Left lung (tissue), 4 donors: ENCODE measurements at regions not wholly inside any gene's neighbourhood (a gene's known extent, or its start where the extent isn't known, plus 50 kb on each side); places are given as distances from the start of the nearest gene placed in this dataset.

Experiments used
- ATAC-seq: fragments of 200-7000 bp; cut with Tn5 transposase; one replicate; pipeline ENCODE4 v1.9.1; 2020; ENCODE audit warnings: moderate library complexity
- DNase-seq, 4 donors: peaks; one replicate each; pipeline ENCODE4 v3.0.0-alpha.2; 2013 to 2020
- H3K27ac ChIP-seq, 2 donors: fragments of 200-600 bp; sonication (generic) in 1 of 2; one replicate each; pipeline versions ENCODE4 v1.5.0 to v1.8.0; 2020 to 2021
- H3K27me3 ChIP-seq, 2 donors: fragments of 200-600 bp; sonication (generic) in 1 of 2; one replicate each; pipeline versions ENCODE4 v1.5.0 to v1.8.0; 2020 to 2021
- H3K36me3 ChIP-seq, 2 donors: fragments of 200-600 bp; sonication (generic) in 1 of 2; one replicate each; pipeline versions ENCODE4 v1.5.0 to v1.8.0; 2020 to 2021
- H3K4me1 ChIP-seq, 2 donors: fragments of 200-600 bp; one replicate each; pipeline ENCODE4 v1.8.0; 2021
- H3K4me3 ChIP-seq, 2 donors: fragments of 200-600 bp; sonication (generic) in 1 of 2; one replicate each; pipeline versions ENCODE4 v1.5.0 to v1.8.0; 2020 to 2021; ENCODE audit warnings: mild to moderate bottlenecking in 1 of 2
- H3K9me3 ChIP-seq, 2 donors: fragments of 200-600 bp; sonication (generic) in 1 of 2; one replicate each; pipeline versions ENCODE4 v1.5.0 to v1.8.0; 2020 to 2021
- CTCF ChIP-seq, 2 donors: fragments of 200-600 bp; sonication (generic) in 1 of 2; IDR thresholded peaks; one replicate each; pipeline versions ENCODE4 v1.5.0 to v1.8.0; 2021; ENCODE audit warnings: antibody characterized with exemption in 2 of 2
- intact Hi-C, 2 donors: fragments of 100-400 bp; cut with DNase I; formaldehyde crosslinking; loops; one replicate each; pipeline versions ENCODE4 v1.11.2 to v1.14.2; 2022
- donor health status: DM: no; HTN: yes; CAD: no.
- donor health status: DM: no; HTN: no; CAD: no.

- Histone ChIP-seq H3K36me3 (no peaks in the 10 kb centered on the region), H3K4me1 (no peaks in the 10 kb centered on the region), H3K9me3 (no peaks in the 10 kb centered on the region), H3K27me3 (no peaks in the 10 kb centered on the region), H3K27ac (no peak overlapping the region), H3K4me3 (no peak overlapping the region)
- DNase-seq (no peak), ATAC-seq (no peak)
- TF ChIP-seq CTCF (IDR thresholded peaks at IDR 0.05), result no peak
- intact Hi-C loops, result no loop called here
Observed at GRCh38 chrY:7871304-7871932, 959.9 kb upstream of the AMELY start.

GRCh38 chrY:7866976-7867375, 955.4 kb upstream of the AMELY start:
- Histone ChIP-seq H3K4me3 (no peak overlapping the region), H3K27ac (no peak overlapping the region), H3K9me3 (no peaks in the 10 kb centered on the region), H3K27me3 (no peaks in the 10 kb centered on the region), H3K36me3 (no peaks in the 10 kb centered on the region), H3K4me1 (no peaks in the 10 kb centered on the region)
- TF ChIP-seq CTCF (IDR thresholded peaks at IDR 0.05), result no peak
- intact Hi-C loops, result no loop called here
- ATAC-seq (no peak), DNase-seq (no peak)

DNA sequence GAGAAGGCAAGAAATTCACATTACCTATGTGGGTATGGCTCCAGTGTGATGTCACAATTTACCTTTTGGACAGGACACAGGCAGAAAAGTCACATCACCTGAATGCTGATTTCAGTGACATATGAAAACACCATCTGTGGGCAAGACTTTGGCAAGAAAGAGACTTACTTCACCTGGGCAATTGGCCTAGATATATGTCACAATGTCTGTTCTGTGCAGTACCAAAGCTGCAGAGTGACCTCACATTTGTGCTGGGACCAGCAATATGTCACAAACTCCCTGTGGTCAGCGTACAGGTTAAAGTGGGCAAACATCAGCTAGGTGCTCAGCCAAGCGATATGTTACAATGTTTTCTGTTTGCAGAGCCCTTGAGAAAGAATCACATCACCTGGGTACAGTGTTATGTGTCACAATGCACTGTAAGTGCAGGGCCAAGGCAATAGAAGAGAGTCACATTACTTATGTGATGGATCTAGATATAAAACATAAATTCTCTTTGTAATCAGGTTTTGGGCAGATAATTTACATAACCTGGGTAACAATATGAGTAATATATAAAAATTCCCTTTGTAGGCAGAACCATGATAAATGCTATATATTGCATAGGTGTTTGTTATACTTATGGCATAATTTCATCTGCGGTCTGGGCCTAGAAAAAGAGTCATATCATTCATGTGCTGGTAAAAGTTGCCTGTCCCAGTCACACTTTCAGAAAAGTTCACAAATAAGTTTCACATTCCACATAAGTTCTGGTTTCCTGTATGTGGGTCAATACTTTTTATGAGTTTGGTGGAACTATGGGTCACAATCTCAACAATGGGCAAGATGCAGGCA, 949.4 kb upstream of the AMELY start:
- DNase-seq (no peak), ATAC-seq (no peak)
- no peak overlapping the region for H3K4me3 ChIP-seq
- no peaks in the 10 kb centered on the region for H3K36me3 ChIP-seq
- no peak overlapping the region for H3K27ac ChIP-seq
- no peaks in the 10 kb centered on the region for H3K9me3 ChIP-seq
- H3K4me1 ChIP-seq, result no peaks in the 10 kb centered on the region
- TF ChIP-seq CTCF (IDR thresholded peaks at IDR 0.05), result no peak
- intact Hi-C loops, result no loop called here
- no peaks in the 10 kb centered on the region for H3K27me3 ChIP-seq

DNA sequence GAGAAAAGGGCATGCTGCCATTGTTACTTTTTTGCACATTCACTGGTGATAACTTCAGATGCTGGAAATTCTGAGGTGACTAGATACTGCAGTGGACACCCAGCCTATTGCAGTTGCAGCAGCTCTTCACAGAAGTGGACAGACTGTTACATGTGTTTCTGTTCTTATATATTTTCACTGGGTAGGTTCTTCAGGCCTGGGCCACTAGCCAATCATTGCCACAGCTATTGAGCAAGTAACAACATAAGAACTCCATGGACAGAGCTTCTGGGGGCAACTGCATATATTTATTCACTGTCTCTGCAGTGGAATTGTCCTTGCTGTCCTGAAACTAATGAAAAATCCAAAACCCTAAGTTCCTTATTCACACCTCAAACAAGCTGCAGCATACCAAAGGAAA, 938.6 kb upstream of the AMELY start:
- no peaks in the 10 kb centered on the region for H3K27me3 ChIP-seq
- no peak overlapping the region for H3K27ac ChIP-seq
- no peaks in the 10 kb centered on the region for H3K4me1 ChIP-seq
- H3K9me3 ChIP-seq, result no peaks in the 10 kb centered on the region
- TF ChIP-seq CTCF (IDR thresholded peaks at IDR 0.05), result no peak
- intact Hi-C loops, result no loop called here
- no peak for DNase-seq
- ATAC-seq, result no peak
- no peaks in the 10 kb centered on the region for H3K36me3 ChIP-seq
- no peak overlapping the region for H3K4me3 ChIP-seq

GRCh38 chrY:7845776-7846175, 934.2 kb upstream of the AMELY start:
- H3K4me3 ChIP-seq, result no peak overlapping the region
- H3K4me1 ChIP-seq, result no peaks in the 10 kb centered on the region
- H3K9me3 ChIP-seq, result no peaks in the 10 kb centered on the region
- no peaks in the 10 kb centered on the region for H3K36me3 ChIP-seq
- H3K27me3 ChIP-seq, result no peaks in the 10 kb centered on the region
- DNase-seq (no peak), ATAC-seq (no peak)
- intact Hi-C loops, result no loop called here
- no peak for TF ChIP-seq CTCF (IDR thresholded peaks at IDR 0.05)
- no peak overlapping the region for H3K27ac ChIP-seq
